ENCODE measurements at regions not wholly inside any gene's neighbourhood (a gene's known extent, or its start where the extent isn't known, plus 50 kb on each side); places are given as distances from the start of the nearest gene placed in this dataset.
"Not testable (repeated sequence)": the region's sequence is repeated elsewhere in the genome, so short reads cannot be mapped to it uniquely, and the experiment has no call there.

DNA sequence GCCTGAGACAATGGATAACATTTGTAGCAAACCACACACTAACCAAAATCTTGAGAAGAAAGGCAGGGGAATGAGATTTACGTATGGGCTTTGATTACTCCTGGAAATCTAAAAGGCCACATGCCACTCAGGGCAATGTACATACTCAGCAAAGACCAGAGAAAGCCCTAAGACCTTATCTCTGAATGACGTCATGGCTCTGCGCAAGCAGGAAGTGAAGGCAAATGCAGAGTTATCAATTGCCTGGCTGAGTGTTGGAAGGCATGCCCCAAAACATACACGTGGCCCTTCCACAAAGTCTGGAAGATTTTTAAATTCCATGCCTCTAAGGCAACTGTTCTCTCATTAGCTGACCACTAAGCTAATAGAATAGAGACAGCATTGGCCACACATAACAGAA is 90.9 kb upstream of the NRBF2 start:
- Histone ChIP-seq H4K20me1 (ENCODE audit: insufficient read depth, low read length) (no peaks in the 10 kb centered on the region), H3K18ac (ENCODE audit: low read depth, low read length) (no peak overlapping the region), H3K27ac (ENCODE audit: insufficient read depth, low read length) (no peak overlapping the region), H3K56ac (ENCODE audit: extremely low read depth, insufficient read depth, low read length) (no peak overlapping the region), H3K9ac (ENCODE audit: low read depth, low read length) (no peak overlapping the region), H3K4me1 (ENCODE audit: control insufficient read depth, insufficient read depth, low read length) (no peaks in the 10 kb centered on the region), H3K79me1 (ENCODE audit: low read depth in 1 of 2, low read length in 2 of 2) (no peaks in the 10 kb centered on the region), H2BK120ac (ENCODE audit: low read depth, low read length) (no peak overlapping the region), H3K36me3 (ENCODE audit: control insufficient read depth, insufficient read depth, low read length) (no peaks in the 10 kb centered on the region), H3K23ac (ENCODE audit: low read depth, low read length) (no peak overlapping the region), H3K27me3 (ENCODE audit: control insufficient read depth, insufficient read depth, low read length) (no peaks in the 10 kb centered on the region), H4K8ac (ENCODE audit: low read depth in 2 of 2, low read length in 2 of 2) (no peak overlapping the region), H3K9me1 (ENCODE audit: insufficient read depth, low read length) (no peaks in the 10 kb centered on the region), H3K4ac (ENCODE audit: low read depth, low read length) (no peak overlapping the region), H2AK5ac (ENCODE audit: low read depth, low read length) (no peak overlapping the region), H3K4me3 (ENCODE audit: insufficient read depth, low read depth, low read length) (no peak overlapping the region), H2BK5ac (ENCODE audit: low read depth, low read length, poor library complexity, severe bottlenecking) (no peak overlapping the region), H4K5ac (ENCODE audit: low read depth, low read length) (no peak overlapping the region), H2AFZ (replicated peaks; ENCODE audit: low read length, poor library complexity) (no peak overlapping the region), H2BK20ac (ENCODE audit: low read depth, low read length) (no peak overlapping the region), H2BK15ac (ENCODE audit: low read depth, low read length) (no peak overlapping the region), H3K9me3 (ENCODE audit: control insufficient read depth, insufficient read depth, low read length) (no peaks in the 10 kb centered on the region), H3K14ac (replicated peaks; ENCODE audit: low read depth, low read length) (no peak overlapping the region), H2AK9ac (replicated peaks; ENCODE audit: low read depth, low read length, poor library complexity) (no peak overlapping the region), H3K4me2 (ENCODE audit: low read depth, low read length) (no peak overlapping the region), H4K91ac (ENCODE audit: insufficient read depth, low read depth, low read length) (no peak overlapping the region)
- TF ChIP-seq MAZ (IDR thresholded peaks at IDR 0.05; ENCODE audit: borderline replicate concordance, low read depth, low read length) (no peak), SMC3 (IDR thresholded peaks at IDR 0.05; ENCODE audit: low read depth, low read length) (no peak), BHLHE40 (IDR thresholded peaks at IDR 0.05; ENCODE audit: low read depth, low read length) (no peak), RCOR1 (IDR thresholded peaks at IDR 0.05; ENCODE audit: insufficient replicate concordance, low read length) (no peak), RAD21 (IDR thresholded peaks at IDR 0.05; ENCODE audit: low read length) (no peak), FOS (IDR thresholded peaks at IDR 0.05; ENCODE audit: low read depth, low read length) (no peak), MAFK (IDR thresholded peaks at IDR 0.05; ENCODE audit: low read depth, low read length) (no peak)
- TF ChIP-seq, protein P1, sequence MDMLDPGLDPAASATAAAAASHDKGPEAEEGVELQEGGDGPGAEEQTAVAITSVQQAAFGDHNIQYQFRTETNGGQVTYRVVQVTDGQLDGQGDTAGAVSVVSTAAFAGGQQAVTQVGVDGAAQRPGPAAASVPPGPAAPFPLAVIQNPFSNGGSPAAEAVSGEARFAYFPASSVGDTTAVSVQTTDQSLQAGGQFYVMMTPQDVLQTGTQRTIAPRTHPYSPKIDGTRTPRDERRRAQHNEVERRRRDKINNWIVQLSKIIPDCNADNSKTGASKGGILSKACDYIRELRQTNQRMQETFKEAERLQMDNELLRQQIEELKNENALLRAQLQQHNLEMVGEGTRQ (IDR thresholded peaks at IDR 0.05; ENCODE audit: low read depth, low read length): no peak
- CTCF ChIA-PET: no interaction called here
- intact Hi-C loops (cut with micrococcal nuclease): no loop called here
- dilution Hi-C loops (cut with HindIII; ENCODE audit: low sequenced_read_pairs, unreplicated experiment): no loop called here
- WGBS, 2 experiments (ENCODE audit: extremely low coverage in 2 of 2, insufficient read length in 1 of 2): 0% methylated on average over 1 of the region's 4 CpGs; no CpG with 5 or more reads in 1 of the 2 experiments
- in situ Hi-C loops (cut with MboI; ENCODE audit: low sequenced_read_pairs): no loop called here
- POLR2A ChIA-PET (ENCODE audit: unreplicated experiment): no interaction called here
- ATAC-seq (ENCODE audit: low read depth): no peak
- BruUV-seq (replicated peaks): no TSS peak
- no peak for DNase-seq

DNA sequence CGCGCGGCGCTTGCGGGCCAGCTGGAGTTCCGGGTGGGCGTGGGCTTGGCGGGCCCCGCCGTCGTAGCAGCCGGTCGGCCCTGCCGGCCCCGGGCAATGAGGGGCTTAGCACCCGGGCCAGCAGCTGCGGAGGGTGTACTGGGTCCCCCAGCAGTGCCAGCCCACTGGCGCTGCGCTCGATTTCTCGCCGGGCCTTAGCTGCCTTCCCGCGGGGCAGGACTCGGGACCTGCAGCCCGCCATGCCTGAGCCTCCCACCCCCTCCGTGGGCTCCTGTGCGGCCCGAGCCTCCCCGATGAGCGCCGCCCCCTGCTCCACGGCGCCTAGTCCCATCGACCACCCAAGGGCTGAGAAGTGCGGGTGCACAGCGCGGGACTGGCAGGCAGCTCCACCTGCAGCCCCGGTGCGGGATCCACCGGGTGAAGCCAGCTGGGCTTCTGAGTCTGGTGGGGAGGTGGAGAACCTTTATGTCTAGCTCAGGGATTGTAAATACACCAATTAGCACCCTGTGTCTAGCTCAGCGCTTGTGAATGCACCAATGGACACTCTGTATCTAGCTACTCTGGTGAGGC is 99.4 kb upstream of the NRBF2 start:
- H3K36me3 ChIP-seq (ENCODE audit: control insufficient read depth, insufficient read depth, low read length); H2AK9ac ChIP-seq (replicated peaks; ENCODE audit: low read depth, low read length, poor library complexity); H3K9me3 ChIP-seq (ENCODE audit: control insufficient read depth, insufficient read depth, low read length); intact Hi-C loops (cut with micrococcal nuclease); in situ Hi-C loops (cut with MboI; ENCODE audit: low sequenced_read_pairs); BruUV-seq (replicated peaks); H3K4me2 ChIP-seq (ENCODE audit: low read depth, low read length); H3K79me1 ChIP-seq (ENCODE audit: low read depth in 1 of 2, low read length in 2 of 2); H2BK120ac ChIP-seq (ENCODE audit: low read depth, low read length); H4K91ac ChIP-seq (ENCODE audit: insufficient read depth, low read depth, low read length); H2BK15ac ChIP-seq (ENCODE audit: low read depth, low read length); H3K4me3 ChIP-seq (ENCODE audit: insufficient read depth, low read depth, low read length); H3K4ac ChIP-seq (ENCODE audit: low read depth, low read length); H2BK5ac ChIP-seq (ENCODE audit: low read depth, low read length, poor library complexity, severe bottlenecking); ATAC-seq (ENCODE audit: low read depth); H4K20me1 ChIP-seq (ENCODE audit: insufficient read depth, low read length); H2BK20ac ChIP-seq (ENCODE audit: low read depth, low read length); H3K23ac ChIP-seq (ENCODE audit: low read depth, low read length); H3K4me1 ChIP-seq (ENCODE audit: control insufficient read depth, insufficient read depth, low read length); POLR2A ChIA-PET (ENCODE audit: unreplicated experiment); DNase-seq; H2AFZ ChIP-seq (replicated peaks; ENCODE audit: low read length, poor library complexity); dilution Hi-C loops (cut with HindIII; ENCODE audit: low sequenced_read_pairs, unreplicated experiment); H3K18ac ChIP-seq (ENCODE audit: low read depth, low read length); H4K8ac ChIP-seq (ENCODE audit: low read depth in 2 of 2, low read length in 2 of 2); H4K5ac ChIP-seq (ENCODE audit: low read depth, low read length); H3K27ac ChIP-seq (ENCODE audit: insufficient read depth, low read length); H3K56ac ChIP-seq (ENCODE audit: extremely low read depth, insufficient read depth, low read length); H3K9ac ChIP-seq (ENCODE audit: low read depth, low read length); H3K14ac ChIP-seq (replicated peaks; ENCODE audit: low read depth, low read length); H3K27me3 ChIP-seq (ENCODE audit: control insufficient read depth, insufficient read depth, low read length); H3K9me1 ChIP-seq (ENCODE audit: insufficient read depth, low read length); CTCF ChIA-PET; H2AK5ac ChIP-seq (ENCODE audit: low read depth, low read length): not testable (repeated sequence)
- no CpG with 5 or more reads among the region's 42 CpGs for WGBS, 2 experiments (ENCODE audit: extremely low coverage in 2 of 2, insufficient read length in 1 of 2)

Data from IMR-90 (cell line).